Neural cell (in vitro differentiated cells): ENCODE measurements at regions not wholly inside any gene's neighbourhood (a gene's known extent, or its start where the extent isn't known, plus 50 kb on each side); places are given as distances from the start of the nearest gene placed in this dataset.
"Not testable (repeated sequence)": the region's sequence is repeated elsewhere in the genome, so short reads cannot be mapped to it uniquely, and the experiment has no call there.

Experiments used
- H2AFZ ChIP-seq: fragments of 200-600, 300-800 bp; sonication (generic), shearing (Covaris generic); 2 replicates; pipeline ENCODE4 v1.6.0; 2014; ENCODE audit warnings: low read depth, mild to moderate bottlenecking, antibody characterized with exemption, low read length, moderate library complexity
- H3F3A ChIP-seq: fragments of 200-600 bp; shearing (Covaris generic); 2 replicates; pipeline ENCODE4 v1.6.1; 2016; ENCODE audit warnings: mild to moderate bottlenecking, moderate library complexity, mixed read lengths, antibody characterized with exemption, low read length; ENCODE audit not compliant: insufficient read depth, poor library complexity, severe bottlenecking
- H3K27ac ChIP-seq: fragments of 200-600, 300-800 bp; sonication (generic), shearing (Covaris generic); 2 replicates; pipeline ENCODE4 v1.5.1; 2014; ENCODE audit warnings: mild to moderate bottlenecking, low read length, moderate library complexity
- H3K27me3 ChIP-seq: fragments of 300-800, 200-600 bp; sonication (generic), shearing (Covaris generic); 2 replicates; pipeline ENCODE4 v1.6.0; 2014; ENCODE audit warnings: mild to moderate bottlenecking, low read depth, low read length, moderate library complexity; ENCODE audit not compliant: insufficient read depth
- H3K36me3 ChIP-seq: fragments of 300-800, 200-600 bp; sonication (generic), shearing (Covaris generic); 2 replicates; pipeline ENCODE4 v1.5.1; 2014; ENCODE audit warnings: mild to moderate bottlenecking, antibody characterized with exemption, low read length, moderate library complexity; ENCODE audit not compliant: insufficient read depth
- H3K4me2 ChIP-seq: fragments of 300-800, 200-600 bp; sonication (generic), shearing (Covaris generic); 2 replicates; pipeline ENCODE4 v1.6.0; 2014; ENCODE audit warnings: mild to moderate bottlenecking, low read length
- H3K4me3 ChIP-seq: fragments of 300-800, 200-600 bp; sonication (generic), shearing (Covaris generic); 2 replicates; pipeline ENCODE4 v1.5.1; 2014; ENCODE audit warnings: mild to moderate bottlenecking, low read length, moderate library complexity
- H3K79me2 ChIP-seq: fragments of 200-600 bp; shearing (Covaris generic); replicated peaks from 2 replicates; pipeline ENCODE4 v1.6.0; 2014; ENCODE audit warnings: mild to moderate bottlenecking, low read length, moderate library complexity; ENCODE audit not compliant: insufficient read depth
- H3K9ac ChIP-seq: fragments of 300-800, 200-600 bp; sonication (generic), shearing (Covaris generic); 2 replicates; pipeline ENCODE4 v1.6.1; 2016; ENCODE audit warnings: mild to moderate bottlenecking, low read length, mixed read lengths
- H3K9me2 ChIP-seq: fragments of 200-600 bp; shearing (Covaris generic); 2 replicates; pipeline ENCODE4 v1.6.1; 2016; ENCODE audit warnings: mild to moderate bottlenecking, low read length, mixed read lengths; ENCODE audit not compliant: insufficient read depth
- H3K9me3 ChIP-seq: fragments of 200-600, 300-800 bp; sonication (generic), shearing (Covaris generic); 2 replicates; pipeline ENCODE4 v1.6.1; 2016; ENCODE audit warnings: mild to moderate bottlenecking, mixed run types, low read length, moderate library complexity, mixed read lengths
- H4K20me1 ChIP-seq: fragments of 200-600 bp; shearing (Covaris generic); 2 replicates; pipeline ENCODE4 v1.6.1; 2016; ENCODE audit warnings: mild to moderate bottlenecking, mixed run types; ENCODE audit not compliant: insufficient read depth
- CTCF ChIP-seq: fragments of 450-650 bp; IDR thresholded peaks from 2 replicates; pipeline ENCODE4 v1.5.1; 2014; ENCODE audit warnings: antibody characterized with exemption, mild to moderate bottlenecking, moderate library complexity; ENCODE audit not compliant: poor library complexity, severe bottlenecking
- EP300 ChIP-seq: fragments of 450-650 bp; conservative IDR thresholded peaks from 2 replicates; pipeline ENCODE4 v1.6.1; 2014; ENCODE audit warnings: antibody characterized with exemption, mild to moderate bottlenecking, moderate library complexity; ENCODE audit not compliant: poor library complexity, severe bottlenecking
- EZH2 ChIP-seq: fragments of 200-600, 300-800 bp; shearing (Covaris generic), sonication (generic); IDR thresholded peaks from 2 replicates; pipeline ENCODE4 v1.6.1; 2014; ENCODE audit warnings: antibody characterized with exemption, low read length, borderline replicate concordance, mild to moderate bottlenecking; ENCODE audit not compliant: insufficient read depth, poor library complexity, severe bottlenecking
- MXI1 ChIP-seq: fragments of 450-650 bp; conservative IDR thresholded peaks from 2 replicates; pipeline ENCODE4 v1.6.1; 2014; ENCODE audit warnings: antibody characterized with exemption, mild to moderate bottlenecking; ENCODE audit not compliant: poor library complexity, severe bottlenecking
- POLR2AphosphoS5 ChIP-seq: IDR thresholded peaks from 2 replicates; pipeline ENCODE4 v1.6.1; 2012
- RAD21 ChIP-seq: fragments of 450-650 bp; conservative IDR thresholded peaks from 2 replicates; pipeline ENCODE4 v1.6.1; 2014; ENCODE audit warnings: antibody characterized with exemption, mild to moderate bottlenecking, moderate library complexity
- REST ChIP-seq: IDR thresholded peaks from 2 replicates; pipeline ENCODE4 v1.6.1; 2012; ENCODE audit warnings: borderline replicate concordance
- SMC3 ChIP-seq: fragments of 450-650 bp; conservative IDR thresholded peaks from 2 replicates; pipeline ENCODE4 v1.6.1; 2014; ENCODE audit warnings: antibody characterized with exemption, mild to moderate bottlenecking, moderate library complexity; ENCODE audit not compliant: poor library complexity
- TAF1 ChIP-seq: IDR thresholded peaks from 2 replicates; pipeline ENCODE4 v1.6.1; 2012; ENCODE audit warnings: low read depth

- no peak for TF ChIP-seq REST
- TF ChIP-seq EZH2, result no peak
- no peak for TF ChIP-seq EP300
- TF ChIP-seq MXI1, result peak; percentile 87
- TF ChIP-seq TAF1, result no peak
- no peak for TF ChIP-seq CTCF
- peak; percentile 63 for TF ChIP-seq POLR2AphosphoS5
- TF ChIP-seq SMC3, result peak; percentile 52
- TF ChIP-seq RAD21, result peak; percentile 44
- H4K20me1 ChIP-seq, result no peaks in the 10 kb centered on the region
- no peak overlapping the region for H3K27ac ChIP-seq
- no peaks in the 10 kb centered on the region for H3F3A ChIP-seq
- no peaks in the 10 kb centered on the region for H3K9me2 ChIP-seq
- no peaks in the 10 kb centered on the region for H3K27me3 ChIP-seq
- H2AFZ ChIP-seq, result peak overlapping the region; percentile 45
- H3K9me3 ChIP-seq, result no peaks in the 10 kb centered on the region
- no peaks in the 10 kb centered on the region for H3K79me2 ChIP-seq
- H3K4me3 ChIP-seq, result peak overlapping the region; percentile 79
- H3K9ac ChIP-seq, result peak overlapping the region; percentile 68
- H3K36me3 ChIP-seq, result no peaks in the 10 kb centered on the region
- H3K4me2 ChIP-seq, result no peak overlapping the region
These were observed 219.1 kb downstream of the RTP5 start for GRCh38 chr2:242088471-242089212.

GRCh38 chr2:242089213-242089549 lies 219.7 kb downstream of the RTP5 start:
- not testable (repeated sequence) for H2AFZ ChIP-seq, H3K79me2 ChIP-seq, H3K27ac ChIP-seq, H3K9me2 ChIP-seq, H3K27me3 ChIP-seq, H4K20me1 ChIP-seq, H3K36me3 ChIP-seq, H3F3A ChIP-seq, H3K9me3 ChIP-seq, H3K4me2 ChIP-seq
- H3K4me3 ChIP-seq, result peak overlapping the region; percentile 79
- peak overlapping the region; percentile 68 for H3K9ac ChIP-seq

GRCh38 chr2:242097278-242097677 lies 227.7 kb downstream of the RTP5 start:
- not testable (repeated sequence) for H2AFZ ChIP-seq, H3K9me2 ChIP-seq, H3K9me3 ChIP-seq, H3K27ac ChIP-seq, H3K4me2 ChIP-seq, H3K36me3 ChIP-seq, H4K20me1 ChIP-seq, H3F3A ChIP-seq, H3K79me2 ChIP-seq, H3K9ac ChIP-seq, H3K4me3 ChIP-seq, H3K27me3 ChIP-seq
